GM19240 (cell line): ENCODE measurements at regions not wholly inside any gene's neighbourhood (a gene's known extent, or its start where the extent isn't known, plus 50 kb on each side); places are given as distances from the start of the nearest gene placed in this dataset.
"Not testable (repeated sequence)": the region's sequence is repeated elsewhere in the genome, so short reads cannot be mapped to it uniquely, and the experiment has no call there.

Experiments
- DNase-seq: peaks from one replicate; pipeline ENCODE4 v3.0.0; 2011; ENCODE audit warnings: low spot score; ENCODE audit not compliant: insufficient read length

DNA sequence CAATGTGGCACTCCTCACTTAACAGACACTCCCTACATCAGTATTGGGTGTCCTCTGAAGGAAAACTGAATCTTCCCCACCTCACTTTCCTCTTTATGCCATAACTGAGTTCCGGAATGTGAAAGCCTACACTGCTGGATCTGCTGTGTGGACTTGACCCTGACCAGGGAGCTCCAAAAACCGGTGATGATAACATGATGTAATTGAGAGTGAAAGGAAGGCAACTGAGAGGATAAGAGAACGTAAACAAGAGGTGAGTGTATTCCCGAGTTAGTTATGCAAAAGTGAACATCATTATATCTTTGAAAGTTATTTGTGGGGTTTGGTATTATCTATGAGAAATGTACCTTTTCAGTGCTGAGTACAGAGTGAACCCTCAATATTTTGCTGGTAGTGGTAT lies 1794.8 kb downstream of the MRPL39 start:
- no peak for DNase-seq

DNA sequence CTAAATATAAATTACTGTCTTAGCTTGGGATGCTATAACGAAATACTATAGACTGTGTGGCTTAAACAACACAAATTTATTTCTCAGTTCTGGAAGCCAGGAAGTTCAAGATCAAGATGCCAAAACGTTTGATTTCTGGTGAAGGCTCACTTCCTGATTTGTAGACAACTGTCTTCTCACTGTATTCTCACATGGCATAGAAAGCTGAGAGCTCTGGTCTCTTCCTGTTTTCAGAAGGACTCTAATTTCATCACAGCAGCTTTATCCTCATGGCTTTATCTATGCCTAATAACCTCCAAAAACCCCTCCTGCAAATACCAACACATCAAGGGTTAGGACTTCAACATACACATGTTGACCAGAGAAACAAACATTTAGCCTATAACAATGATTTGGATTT lies 1795.5 kb downstream of the MRPL39 start:
- DNase-seq = no peak

DNA sequence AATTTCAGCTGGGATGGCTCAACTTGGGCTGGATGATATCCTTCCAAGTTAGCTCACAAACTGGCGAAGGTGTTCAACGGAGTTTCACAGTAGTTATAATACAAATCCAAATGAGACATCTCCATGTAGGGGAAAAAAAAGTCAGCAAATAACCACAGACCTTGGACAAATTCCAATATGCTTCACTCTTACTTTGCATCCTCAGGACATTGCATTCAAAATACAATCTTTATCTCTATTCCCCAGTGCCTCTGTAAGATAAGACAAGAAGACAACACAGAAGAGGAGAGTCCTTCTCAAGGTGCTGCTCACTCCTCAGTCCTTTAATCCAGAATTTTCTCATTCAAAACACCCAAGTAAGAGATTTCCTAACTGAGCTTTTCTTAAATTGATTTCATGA lies 1797.7 kb downstream of the MRPL39 start:
- DNase-seq = no peak

DNA sequence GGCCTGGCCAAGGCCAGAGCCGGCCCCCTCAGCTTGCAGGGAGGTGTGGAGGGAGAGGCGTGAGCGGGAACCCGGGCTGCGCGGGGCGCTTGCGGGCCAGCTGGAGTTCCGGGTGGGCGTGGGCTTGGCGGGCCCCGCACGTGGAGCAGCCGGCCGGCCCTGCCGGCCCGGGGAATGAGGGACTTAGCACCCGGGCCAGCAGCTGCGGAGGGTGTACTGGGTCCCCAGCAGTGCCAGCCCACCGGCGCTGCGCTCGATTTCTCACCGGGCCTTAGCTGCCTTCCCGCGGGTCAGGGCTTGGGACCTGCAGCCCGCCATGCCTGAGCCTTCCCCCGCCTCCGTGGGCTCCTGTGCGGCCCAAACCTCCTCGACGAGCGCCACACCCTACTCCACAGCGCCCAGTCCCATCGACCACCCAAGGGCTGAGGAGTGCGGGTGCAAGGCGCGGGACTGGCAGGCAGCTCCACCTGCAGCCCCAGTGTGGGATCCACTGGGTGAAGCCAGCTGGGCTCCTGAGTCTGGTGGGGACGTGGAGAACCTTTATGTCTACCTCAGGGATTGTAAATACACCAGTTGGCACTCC lies 1800.2 kb downstream of the MRPL39 start:
- not testable (repeated sequence) for DNase-seq

DNA sequence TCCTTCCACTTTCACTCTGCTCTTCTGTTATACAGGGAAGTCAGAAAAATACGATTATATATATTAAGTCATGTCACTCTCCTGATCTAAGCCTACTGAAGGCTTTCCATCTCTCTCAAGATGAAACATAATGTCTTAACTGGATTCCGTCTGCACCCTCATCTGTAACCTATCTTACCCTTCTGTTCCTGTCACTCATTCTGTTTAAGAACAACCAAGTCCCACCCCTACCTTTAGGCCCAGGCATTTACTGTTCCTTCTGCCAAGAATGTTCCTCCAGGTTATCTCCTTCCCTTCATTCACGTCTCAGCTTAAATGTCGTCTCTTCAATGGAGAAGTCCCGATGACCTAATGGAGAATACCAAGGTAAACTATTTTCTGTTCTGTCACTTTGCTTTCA lies 1802.4 kb downstream of the MRPL39 start:
- DNase-seq = no peak

DNA sequence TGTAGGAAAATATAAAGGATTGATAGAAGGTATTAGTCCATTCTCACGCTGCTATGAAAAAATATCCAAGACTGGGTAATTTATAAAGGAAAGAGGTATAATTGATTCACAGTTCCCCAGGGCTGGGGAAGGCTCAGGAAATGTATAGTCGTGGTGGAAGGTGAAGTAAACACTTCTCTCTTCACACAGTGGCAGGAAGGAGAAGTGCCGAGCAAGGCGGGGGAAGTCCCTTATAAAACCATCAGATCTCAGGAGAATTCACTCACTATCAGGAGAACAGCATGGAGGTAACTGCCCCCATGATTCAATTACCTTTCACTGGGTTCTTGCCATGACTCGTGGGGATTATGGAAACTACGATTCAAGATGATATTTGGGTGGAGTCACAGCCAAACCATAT lies 1806.0 kb downstream of the MRPL39 start:
- no peak for DNase-seq

DNA sequence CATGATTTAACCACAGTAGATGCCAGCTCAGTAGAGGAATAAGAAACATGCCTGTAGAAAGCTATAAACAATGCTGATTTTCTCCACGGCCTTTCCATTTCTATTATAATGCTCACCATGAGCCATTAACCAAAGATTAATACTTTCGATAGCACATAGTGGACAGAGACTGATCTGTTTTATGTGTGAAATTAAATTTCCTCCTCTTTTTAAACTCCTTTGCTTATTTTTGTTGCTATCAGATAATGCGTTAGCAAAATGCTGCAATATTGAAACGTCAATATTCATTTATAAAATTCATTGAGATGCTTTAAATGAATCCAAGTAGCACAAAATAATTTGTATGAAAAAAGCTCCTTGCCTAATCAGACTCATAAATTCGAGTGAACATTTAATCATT lies 1807.9 kb downstream of the MRPL39 start:
- DNase-seq = no peak

DNA sequence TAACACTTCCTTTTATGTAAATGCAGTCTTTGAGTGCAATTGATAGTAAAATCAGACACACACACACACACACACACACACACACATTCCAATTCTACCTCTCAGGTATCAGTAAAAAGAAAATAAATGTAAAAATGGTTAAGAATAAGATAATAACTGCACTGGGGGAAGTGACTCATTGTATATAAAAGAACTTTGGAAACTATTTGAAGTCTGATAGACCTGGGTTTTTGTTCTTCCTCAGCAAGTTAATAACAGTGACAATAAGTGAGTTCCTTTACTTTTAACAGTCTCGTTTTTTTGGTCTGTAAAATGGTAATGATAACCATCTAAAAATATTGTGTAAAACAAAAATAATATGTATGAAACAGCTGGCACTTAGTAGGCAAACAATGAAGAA lies 1815.0 kb downstream of the MRPL39 start:
- DNase-seq = no peak

DNA sequence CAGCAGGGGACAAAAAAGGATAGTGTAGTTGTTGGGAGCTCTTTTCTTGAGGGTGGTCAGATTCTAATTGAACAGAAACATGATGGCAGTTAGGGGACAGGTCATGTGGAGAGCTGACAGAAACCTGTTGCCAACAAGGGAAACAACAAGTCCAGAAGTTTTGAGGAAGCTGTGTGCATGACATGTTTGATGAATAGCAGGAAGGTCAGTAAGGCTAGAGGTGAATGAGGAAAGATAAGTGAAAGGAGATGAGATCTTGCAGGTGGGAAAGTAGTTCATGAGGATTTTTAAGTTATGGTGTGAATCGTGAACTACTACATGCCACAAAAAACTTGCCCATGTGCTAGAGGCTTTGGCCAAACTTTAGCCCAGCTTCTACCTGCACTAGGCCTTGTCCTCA lies 1817.4 kb downstream of the MRPL39 start:
- DNase-seq = no peak

DNA sequence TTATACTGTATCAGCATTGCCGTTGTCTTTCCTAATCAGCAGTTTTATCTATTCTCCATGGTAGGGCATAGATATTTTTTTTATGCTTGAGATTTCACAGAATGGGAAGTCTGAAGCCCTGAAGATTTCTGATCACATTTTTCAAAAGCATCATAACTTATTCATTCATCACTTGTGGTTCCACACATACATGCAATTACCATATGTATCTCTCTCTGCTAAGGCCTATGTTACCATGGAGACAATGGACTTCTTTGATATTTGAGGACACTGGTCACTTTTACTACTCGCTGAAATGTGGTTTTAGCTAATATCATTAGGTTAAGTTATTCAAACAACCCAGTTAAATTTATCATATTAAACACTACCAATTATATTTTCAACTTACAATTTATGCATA lies 1827.0 kb downstream of the MRPL39 start:
- DNase-seq = no peak

DNA sequence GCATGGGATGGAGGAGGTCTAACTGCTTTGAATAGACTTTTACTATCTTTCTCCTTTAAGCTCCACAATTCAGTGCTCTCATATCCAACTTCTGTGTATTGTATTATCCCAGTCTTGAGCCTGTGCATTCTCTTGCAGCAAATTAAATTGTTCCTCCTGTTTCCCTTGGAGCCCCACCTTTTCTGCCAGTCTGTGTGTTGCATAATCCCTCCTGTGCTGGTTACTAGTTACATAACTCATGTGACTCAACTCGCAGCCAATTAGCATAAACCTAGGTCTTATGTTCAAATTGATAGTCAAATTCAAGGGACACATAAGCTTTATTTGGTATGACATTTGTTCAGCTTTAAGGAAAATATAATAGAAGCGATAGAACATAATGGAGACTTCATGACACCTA lies 1863.5 kb downstream of the MRPL39 start:
- DNase-seq = no peak

DNA sequence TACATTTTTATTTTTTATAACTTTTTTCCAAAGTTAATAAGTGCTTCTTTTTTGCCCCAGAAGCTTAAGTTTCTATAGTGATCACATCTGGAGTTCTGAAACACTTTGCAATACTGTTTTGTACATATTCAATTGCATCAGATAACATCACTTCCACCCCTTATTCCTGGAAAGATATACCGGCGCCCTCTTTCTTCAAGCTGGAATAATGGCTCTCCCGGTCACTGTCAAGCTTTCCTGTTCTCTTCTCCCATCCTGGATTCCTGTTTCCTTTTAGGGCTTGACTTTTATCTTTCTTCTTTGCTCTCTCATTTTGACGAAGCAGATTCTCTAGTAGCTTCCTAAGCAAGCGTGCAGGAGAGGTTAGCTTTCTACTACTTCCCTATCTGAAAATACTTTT lies 1866.8 kb downstream of the MRPL39 start:
- DNase-seq = no peak

DNA sequence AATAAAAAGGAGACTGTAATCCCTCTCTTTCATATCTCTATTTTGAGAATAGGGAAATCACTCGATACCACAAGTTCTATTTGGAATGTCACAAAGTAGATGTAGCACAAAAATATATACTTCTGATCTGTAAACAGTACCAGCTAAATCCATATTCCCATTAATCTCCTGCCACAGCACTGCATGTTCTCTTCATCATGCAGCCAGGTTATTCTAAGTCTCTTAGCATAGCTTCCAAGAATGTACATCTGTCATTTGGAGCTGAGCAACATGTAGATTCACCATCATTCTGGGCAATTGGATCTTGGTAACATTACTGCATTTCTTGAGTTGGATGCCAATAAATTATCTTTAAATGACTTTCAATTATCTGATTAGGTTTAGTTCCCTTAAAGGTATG lies 1874.5 kb downstream of the MRPL39 start:
- DNase-seq = no peak

DNA sequence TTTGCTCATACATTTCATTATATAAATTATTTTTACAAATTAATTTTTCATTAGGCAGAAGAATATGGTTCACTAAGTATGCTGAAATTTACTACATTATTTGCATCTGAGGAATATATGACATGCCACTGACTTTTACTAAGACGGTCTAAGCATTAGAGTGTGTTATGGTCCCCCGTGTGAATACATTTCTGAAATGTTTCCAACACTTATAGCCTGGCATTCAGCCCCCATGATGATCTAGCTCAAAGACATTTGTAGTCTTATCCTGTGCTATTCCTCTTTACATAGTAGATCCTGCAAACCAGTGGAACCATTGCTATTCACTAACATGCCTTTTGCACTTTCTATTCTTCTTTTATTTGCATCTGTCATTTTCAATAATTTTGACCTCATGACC lies 1878.0 kb downstream of the MRPL39 start:
- DNase-seq = no peak

DNA sequence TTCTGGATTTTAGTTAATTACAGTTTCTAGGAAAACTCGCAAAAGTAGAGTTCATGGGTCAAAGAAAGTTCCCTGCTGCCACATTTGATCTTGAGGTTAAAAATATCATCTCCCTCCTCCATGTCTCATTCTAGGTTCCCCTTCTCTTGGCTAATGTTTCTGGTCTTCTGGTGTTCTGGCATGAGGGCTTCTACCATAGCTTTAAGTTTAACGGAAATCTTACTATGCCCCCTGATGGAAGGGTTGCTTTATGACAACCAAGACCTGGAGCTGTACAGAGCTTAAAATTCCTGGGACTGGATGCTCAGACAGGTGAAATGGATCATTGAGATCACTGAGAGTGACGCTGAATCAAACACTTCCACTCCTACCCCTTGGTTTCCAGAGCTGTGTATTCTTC lies 1881.7 kb downstream of the MRPL39 start:
- DNase-seq = no peak

DNA sequence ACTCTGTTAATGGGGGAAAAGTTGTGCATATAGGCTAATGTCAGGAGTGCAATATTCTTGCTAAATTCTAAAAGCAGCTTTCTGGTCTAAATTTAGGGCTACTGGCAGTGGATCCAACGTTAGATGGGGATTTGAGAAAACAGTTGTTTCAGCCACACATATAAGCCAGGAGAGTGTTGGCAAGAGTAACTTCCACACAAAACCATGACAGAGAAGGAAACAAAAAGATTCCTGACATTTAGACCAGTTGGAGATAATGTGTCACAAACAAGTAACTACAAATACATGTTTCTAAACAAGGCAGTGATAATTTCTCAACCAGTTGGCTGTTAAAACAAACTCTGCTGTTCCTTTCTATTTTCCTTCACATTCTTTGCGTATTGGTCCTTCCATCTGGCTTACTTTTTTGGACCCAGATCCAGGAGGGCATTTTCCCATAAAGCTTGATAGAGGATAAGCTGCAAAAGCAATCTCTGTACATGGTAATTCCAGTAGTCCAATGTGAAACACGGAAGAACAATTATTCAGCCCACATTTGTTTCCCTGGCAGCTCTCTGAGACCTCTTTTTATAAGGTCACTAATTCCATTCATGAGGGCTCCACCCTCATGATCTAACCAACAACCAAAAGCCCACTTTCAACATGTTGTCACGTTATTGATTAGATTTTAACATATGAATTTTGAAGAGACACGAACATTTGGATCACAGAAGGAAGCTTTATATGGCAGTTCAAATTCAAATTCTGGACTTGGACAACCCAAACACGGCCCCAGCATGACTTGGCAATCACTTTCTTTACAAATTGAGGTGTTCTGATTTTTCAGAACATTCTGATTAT lies 1888.6 kb downstream of the MRPL39 start:
- no peak for DNase-seq

DNA sequence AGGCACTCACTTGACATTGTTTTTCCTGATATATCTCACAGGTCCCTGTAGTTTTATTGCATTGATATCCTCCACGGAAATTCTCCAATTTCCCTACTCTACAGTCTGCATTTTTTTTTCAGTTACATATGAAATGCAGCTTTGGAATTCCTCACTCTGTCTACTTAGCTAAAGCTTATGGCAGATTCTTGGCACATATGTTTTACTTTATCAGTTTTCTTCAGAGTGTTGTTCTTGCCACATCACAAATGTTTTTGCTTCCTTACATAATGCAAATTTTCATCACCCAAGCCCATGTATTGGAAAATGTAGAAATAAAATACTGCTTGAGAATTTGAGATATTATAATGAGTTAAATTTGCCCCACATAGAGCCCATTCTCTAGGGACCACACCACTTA lies 1895.1 kb downstream of the MRPL39 start:
- DNase-seq = no peak

DNA sequence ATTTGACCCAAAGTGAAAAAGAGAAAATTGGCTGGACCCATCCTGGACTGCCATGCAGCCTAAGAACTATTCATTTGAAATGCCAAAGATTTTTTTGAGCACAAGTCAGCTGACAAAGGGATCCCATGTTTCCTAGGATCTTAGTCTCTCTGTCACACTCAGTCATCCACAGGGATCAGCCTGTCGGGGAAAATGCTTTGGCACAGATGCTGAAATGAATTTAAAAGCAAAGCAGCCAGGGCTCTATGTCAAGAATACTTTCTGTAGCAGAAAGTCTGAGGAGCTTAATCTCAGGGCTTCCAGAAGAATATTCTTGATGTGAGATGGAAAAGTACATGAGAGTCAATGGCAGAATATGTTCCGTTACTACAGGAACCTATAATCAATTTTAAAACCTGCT lies 1900.8 kb downstream of the MRPL39 start:
- no peak for DNase-seq

DNA sequence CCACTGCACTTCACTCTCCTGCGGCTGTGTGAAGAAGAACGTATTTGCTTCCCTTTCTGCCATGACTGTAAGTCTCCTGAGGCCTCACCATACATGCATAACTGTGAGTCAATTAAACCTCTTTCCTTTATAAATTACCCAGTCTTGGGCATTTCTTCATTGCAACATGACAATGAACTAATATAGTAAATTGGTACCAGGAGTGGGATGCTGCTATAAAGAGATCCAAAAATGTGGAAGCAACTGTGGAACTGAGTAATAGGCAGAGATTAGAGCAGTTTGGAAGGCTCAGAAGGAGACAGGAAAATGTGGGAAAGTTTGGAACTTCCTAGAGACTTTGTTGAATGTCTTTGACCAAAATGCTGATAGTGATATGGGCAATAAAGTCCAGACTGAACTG lies 1907.9 kb downstream of the MRPL39 start:
- no peak for DNase-seq

DNA sequence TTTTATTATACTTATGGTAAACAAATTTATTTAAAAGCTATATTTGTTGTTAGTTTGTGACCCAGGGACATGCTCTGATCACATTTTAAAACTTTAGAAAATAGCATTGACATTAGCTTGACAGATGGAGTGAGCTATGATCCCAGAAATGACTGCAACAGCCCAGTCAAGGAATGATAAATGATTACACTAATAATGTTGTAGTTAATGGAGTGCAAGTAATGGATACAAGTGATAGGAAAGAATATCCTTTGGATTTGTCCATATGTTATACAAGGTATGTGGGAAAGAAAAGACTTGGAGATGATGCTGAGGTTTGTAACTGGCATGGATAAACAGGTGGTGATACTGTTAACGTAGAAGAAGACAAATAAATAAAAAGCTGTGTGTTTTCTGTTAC lies 1908.7 kb downstream of the MRPL39 start:
- DNase-seq = no peak

DNA sequence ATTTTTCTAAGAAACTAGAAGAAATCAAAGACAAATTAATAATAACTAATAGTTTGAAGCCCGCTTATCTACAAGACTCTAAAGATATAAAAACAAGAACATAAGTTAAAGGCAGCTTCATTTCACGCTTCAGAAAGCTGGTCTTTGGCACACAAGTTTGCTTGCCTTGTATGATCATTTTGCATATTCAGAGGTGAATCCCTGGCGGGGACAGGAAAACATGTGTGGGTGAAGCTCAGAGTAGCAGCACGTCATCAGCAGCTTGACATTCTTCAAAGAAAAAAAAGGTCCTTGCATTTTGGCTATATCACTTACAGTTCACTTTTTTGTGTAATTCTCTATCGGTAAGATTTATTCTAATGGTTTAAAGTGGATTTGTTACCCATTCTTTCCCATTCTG lies 1911.8 kb downstream of the MRPL39 start:
- DNase-seq = no peak

DNA sequence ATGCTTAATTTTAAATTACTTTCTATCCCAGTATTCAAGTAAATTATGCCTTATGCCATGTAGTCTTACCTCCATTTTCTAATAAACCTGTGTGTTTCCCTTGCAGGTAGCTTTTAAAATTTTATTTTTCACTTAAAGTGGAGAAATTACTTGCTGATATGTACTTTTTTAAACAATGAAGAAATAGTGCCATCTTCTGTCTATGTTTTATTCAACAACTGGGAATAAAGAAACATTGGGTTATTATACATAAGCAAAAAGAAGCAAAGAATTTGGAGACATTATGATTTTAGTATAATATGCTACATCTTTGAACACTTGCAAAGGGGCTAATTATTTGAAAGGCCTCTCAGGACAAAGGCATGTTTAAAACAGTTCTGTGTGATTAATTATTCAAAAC lies 1912.9 kb downstream of the MRPL39 start:
- no peak for DNase-seq

DNA sequence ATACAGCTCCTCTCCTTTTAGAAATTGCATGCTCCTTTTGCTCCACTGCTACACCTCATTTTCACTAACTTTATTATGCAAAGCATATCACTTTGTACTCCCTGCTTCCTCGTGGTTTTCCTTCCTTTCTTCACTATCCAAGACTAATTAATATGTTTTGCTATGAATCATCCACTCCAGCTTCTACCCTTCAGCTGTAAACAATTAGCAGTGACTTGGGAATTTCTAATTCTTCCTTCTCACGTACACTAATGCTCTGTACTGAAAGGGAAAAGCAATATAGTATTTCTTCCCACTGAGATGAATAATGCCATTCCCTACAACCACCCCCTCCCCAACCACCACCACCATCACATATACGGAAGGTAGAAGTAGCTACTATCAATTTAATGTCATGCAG lies 1917.0 kb downstream of the MRPL39 start:
- DNase-seq = no peak
